Lower leg skin (tissue), 4 donors: ENCODE measurements at regions not wholly inside any gene's neighbourhood (a gene's known extent, or its start where the extent isn't known, plus 50 kb on each side); places are given as distances from the start of the nearest gene placed in this dataset.

Source experiments
- DNase-seq, 2 donors: peaks; one replicate each; pipeline ENCODE4 v3.0.0-alpha.2; 2019; ENCODE audit warnings: low spot score in 2 of 2
- H3K4me3 ChIP-seq: fragments of 200-600 bp; sonication (generic); 2 replicates; pipeline ENCODE4 v1.5.1; 2017; ENCODE audit warnings: mild to moderate bottlenecking, low read depth; ENCODE audit not compliant: poor library complexity, severe bottlenecking
- CTCF ChIP-seq, 3 donors: fragments of 450-650 bp; IDR thresholded peaks; one replicate each; pipeline ENCODE4 v1.5.1; 2016; ENCODE audit warnings: antibody characterized with exemption in 3 of 3, mild to moderate bottlenecking in 3 of 3, moderate library complexity in 2 of 3
- POLR2A ChIP-seq, 2 donors: fragments of 450-650 bp; IDR thresholded peaks; one replicate each; pipeline ENCODE4 v1.6.1; 2016 to 2017; ENCODE audit warnings: antibody characterized with exemption in 2 of 2, mild to moderate bottlenecking in 1 of 2, moderate library complexity in 1 of 2
- WGBS, 2 donors: methylation state at CpG; one replicate each; pipeline ENCODE4 v1.1.5; 2018; 5-methylcytosine and 5-hydroxymethylcytosine counted together
- intact Hi-C: fragments of 100-400 bp; cut with DNase I; formaldehyde crosslinking; loops from one replicate; pipeline ENCODE4 v1.15.0; 2023; ENCODE audit warnings: low total_unique reads

DNA sequence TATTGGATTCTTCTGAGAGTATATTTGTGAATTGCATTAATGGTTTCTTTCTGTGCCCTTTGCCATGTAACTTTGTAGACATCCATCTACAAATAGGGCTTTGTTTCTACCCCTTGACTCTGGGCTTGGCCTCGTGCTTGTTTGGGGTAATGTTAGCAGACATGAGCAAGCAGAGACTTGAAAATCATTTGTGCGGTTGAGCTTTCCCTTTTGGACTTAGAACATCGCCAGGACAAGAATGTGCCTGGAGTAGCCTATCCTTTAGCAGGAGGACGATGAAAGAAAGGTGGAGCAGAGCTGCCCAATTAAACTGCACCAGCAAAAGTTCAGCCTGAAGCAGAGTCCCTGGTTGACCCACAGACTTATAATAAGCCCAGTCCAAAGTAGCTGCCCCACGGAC is 785.9 kb downstream of the EPHA4 start:
- DNase-seq, result no peak
- 72 to 85% methylated on average over 5 of the region's 5 CpGs for WGBS, 2 donors
- no peak overlapping the region for H3K4me3 ChIP-seq
- intact Hi-C loops, result no loop called here
- TF ChIP-seq POLR2A (IDR thresholded peaks at IDR 0.05) (no peak), CTCF (IDR thresholded peaks at IDR 0.05) (no peak)

- intact Hi-C loops, result no loop called here
- no peak for TF ChIP-seq CTCF (IDR thresholded peaks at IDR 0.05)
- TF ChIP-seq POLR2A (IDR thresholded peaks at IDR 0.05), result no peak
- no peak overlapping the region for H3K4me3 ChIP-seq
- DNase-seq, result no peak
Measured at GRCh38 chr2:220787251-220787650, 784.9 kb downstream of the EPHA4 start.

DNA sequence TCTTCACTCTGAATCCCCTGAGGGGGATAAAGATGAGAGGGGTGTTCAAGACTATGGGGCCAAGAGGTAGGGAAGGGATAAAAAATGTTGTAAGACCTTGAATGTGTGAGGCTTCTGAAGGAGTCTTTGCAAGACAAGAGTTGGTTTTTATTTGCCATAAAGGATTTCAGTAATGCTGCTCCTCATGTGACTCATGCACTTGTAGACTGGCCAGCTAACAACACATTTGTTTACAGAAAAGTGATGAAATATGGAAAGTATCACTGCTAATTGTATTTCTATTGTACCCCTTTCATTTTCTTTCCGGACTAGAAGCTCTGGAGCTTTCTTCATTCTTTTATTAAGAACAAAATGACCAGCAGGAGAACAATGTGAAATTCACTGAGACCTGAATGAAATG is 782.1 kb downstream of the EPHA4 start:
- 34 to 44% methylated on average over 1 of the region's 1 CpG for WGBS, 2 donors
- intact Hi-C loops, result no loop called here
- DNase-seq, result no peak
- TF ChIP-seq CTCF (IDR thresholded peaks at IDR 0.05), result no peak
- TF ChIP-seq POLR2A (IDR thresholded peaks at IDR 0.05), result no peak
- H3K4me3 ChIP-seq, result no peak overlapping the region

DNA sequence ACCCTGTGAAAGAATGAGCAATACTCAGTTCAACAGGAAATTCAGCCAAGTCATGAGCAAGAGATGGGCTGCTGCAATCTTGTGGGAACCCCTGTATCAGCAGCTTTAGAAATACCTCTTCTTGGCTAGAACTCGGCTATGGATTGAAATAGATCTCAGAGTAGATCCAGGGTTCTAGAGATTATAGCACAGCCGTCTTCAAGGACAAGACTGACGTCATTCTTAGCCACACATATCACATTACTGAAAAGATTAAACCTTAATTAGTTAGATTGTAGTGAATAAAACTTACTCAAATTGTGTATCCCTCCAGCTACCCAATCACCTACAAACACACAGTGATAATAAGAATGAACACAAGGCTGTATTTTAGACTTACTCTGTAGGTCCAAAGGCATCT is 776.4 kb downstream of the EPHA4 start:
- no peak overlapping the region for H3K4me3 ChIP-seq
- WGBS, 2 donors, result 80 to 88% methylated on average over 3 of the region's 3 CpGs
- TF ChIP-seq POLR2A (IDR thresholded peaks at IDR 0.05), result no peak
- no peak for TF ChIP-seq CTCF (IDR thresholded peaks at IDR 0.05)
- intact Hi-C loops, result no loop called here
- no peak for DNase-seq

DNA sequence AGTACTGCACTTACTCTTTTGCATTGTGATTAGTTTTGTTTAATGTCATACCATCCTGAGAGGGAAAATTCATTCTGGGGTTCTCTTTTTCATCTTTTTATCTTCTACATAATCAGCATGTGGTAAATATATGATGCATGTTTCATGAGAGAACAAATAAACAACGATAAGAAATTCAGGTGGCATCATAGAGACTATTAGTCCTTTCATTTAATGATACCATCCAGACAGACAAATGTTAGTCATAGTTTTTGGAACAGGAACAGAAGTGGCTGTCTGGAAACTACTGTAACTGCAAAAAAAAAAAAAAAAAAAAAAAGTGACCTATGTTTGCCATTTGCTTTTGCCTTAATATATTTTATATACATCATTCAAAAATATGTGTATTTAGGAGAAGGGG is 761.0 kb downstream of the EPHA4 start:
- intact Hi-C loops, result no loop called here
- no peak overlapping the region for H3K4me3 ChIP-seq
- WGBS, 2 donors, result 38 to 51% methylated on average over 1 of the region's 1 CpG

More for the DNA sequence above, 761.0 kb downstream of the EPHA4 start:
- TF ChIP-seq CTCF (IDR thresholded peaks at IDR 0.05) (no peak), POLR2A (IDR thresholded peaks at IDR 0.05) (no peak)
- DNase-seq, result no peak
